Epithelial cell of proximal tubule (primary cell): ENCODE measurements at regions not wholly inside any gene's neighbourhood (a gene's known extent, or its start where the extent isn't known, plus 50 kb on each side); places are given as distances from the start of the nearest gene placed in this dataset.

Experiments used
- DNase-seq: peaks from one replicate; pipeline ENCODE4 v3.0.0-alpha.2; 2011; ENCODE audit warnings: low read depth
- H3K4me3 ChIP-seq: 2 replicates; pipeline ENCODE4 v1.5.1; 2011; ENCODE audit warnings: low read depth, mild to moderate bottlenecking, low read length
- CTCF ChIP-seq: conservative IDR thresholded peaks from 2 replicates; pipeline ENCODE4 v1.5.1; 2012; ENCODE audit warnings: low read depth, mild to moderate bottlenecking, low read length

- DNase-seq: no peak
- no peak for TF ChIP-seq CTCF
- H3K4me3 ChIP-seq: no peak overlapping the region
Observed at GRCh38 chr6:150299873-150300485, 68.8 kb upstream of the IYD start.

- H3K4me3 ChIP-seq: no peak overlapping the region
- TF ChIP-seq CTCF: no peak
- DNase-seq: peak; percentile 65
Observed at GRCh38 chr6:150301846-150302519, 66.8 kb upstream of the IYD start.

- no peak for DNase-seq
- no peak for TF ChIP-seq CTCF
- H3K4me3 ChIP-seq: no peak overlapping the region
Observed at GRCh38 chr6:150302520-150303176, 66.2 kb upstream of the IYD start.

- DNase-seq: no peak
- H3K4me3 ChIP-seq: no peak overlapping the region
- no peak for TF ChIP-seq CTCF
Observed at GRCh38 chr6:150303256-150303655, 65.6 kb upstream of the IYD start.

GRCh38 chr6:150304429-150304828 lies 64.4 kb upstream of the IYD start:
- H3K4me3 ChIP-seq: no peak overlapping the region
- no peak for DNase-seq
- no peak for TF ChIP-seq CTCF

GRCh38 chr6:150306290-150306689 lies 62.5 kb upstream of the IYD start:
- no peak for DNase-seq
- TF ChIP-seq CTCF: no peak
- no peak overlapping the region for H3K4me3 ChIP-seq
